Liver (tissue), 8 donors: ENCODE measurements at regions not wholly inside any gene's neighbourhood (a gene's known extent, or its start where the extent isn't known, plus 50 kb on each side); places are given as distances from the start of the nearest gene placed in this dataset.

Experiments used
- DNase-seq: peaks from one replicate; pipeline ENCODE4 v3.0.0-alpha.2; 2017; ENCODE audit warnings: low spot score
- H3K27ac ChIP-seq, 2 donors: one replicate each; pipeline ENCODE4 v1.7.0; 2013; ENCODE audit warnings: inconsistent platforms in 2 of 2, low read length in 2 of 2, control low read depth in 1 of 2, low read depth in 1 of 2, mild to moderate bottlenecking in 1 of 2
- H3K27me3 ChIP-seq, 4 donors: one replicate each; pipeline versions ENCODE4 v1.6.1 to v1.7.0; 2013; ENCODE audit warnings: low read length in 3 of 4, inconsistent platforms in 1 of 4, mild to moderate bottlenecking in 1 of 4, moderate library complexity in 1 of 4; ENCODE audit not compliant: control insufficient read depth in 4 of 4, insufficient read depth in 4 of 4
- H3K36me3 ChIP-seq, 4 donors: one replicate each; pipeline versions ENCODE4 v1.6.1 to v1.7.0; 2013; ENCODE audit warnings: low read length in 3 of 4, mild to moderate bottlenecking in 3 of 4, low read depth in 1 of 4, moderate library complexity in 1 of 4; ENCODE audit not compliant: control insufficient read depth in 4 of 4, insufficient read depth in 3 of 4
- H3K4me1 ChIP-seq, 4 donors: one replicate each; pipeline versions ENCODE4 v1.6.1 to v1.7.0; 2013; ENCODE audit warnings: low read length in 3 of 4, mild to moderate bottlenecking in 3 of 4, moderate library complexity in 1 of 4; ENCODE audit not compliant: control insufficient read depth in 4 of 4, insufficient read depth in 4 of 4
- H3K4me3 ChIP-seq, 3 donors: one replicate each; pipeline versions ENCODE4 v1.6.1 to v1.7.0; 2013; ENCODE audit warnings: low read length in 3 of 3, control low read depth in 1 of 3, low read depth in 1 of 3, mild to moderate bottlenecking in 1 of 3
- H3K9ac ChIP-seq, 2 donors: one replicate each; pipeline ENCODE4 v1.7.0; 2013; ENCODE audit warnings: low read length in 2 of 2, mild to moderate bottlenecking in 2 of 2, moderate library complexity in 2 of 2, control low read depth in 1 of 2, low read depth in 1 of 2
- H3K9me3 ChIP-seq, 4 donors: one replicate each; pipeline versions ENCODE4 v1.6.1 to v1.7.0; 2013; ENCODE audit warnings: low read length in 3 of 4; ENCODE audit not compliant: control insufficient read depth in 4 of 4
- CTCF ChIP-seq: fragments of 150-350 bp; IDR thresholded peaks from 2 replicates; pipeline ENCODE4 v1.5.1; 2017; ENCODE audit warnings: improper control_type of control experiment, low read depth, low read length; ENCODE audit not compliant: missing input control
- EGR1 ChIP-seq, 2 donors: IDR thresholded peaks; 2 replicates each; pipeline ENCODE4 v1.6.1; 2016 to 2018; ENCODE audit warnings: antibody characterized with exemption in 2 of 2, low read depth in 2 of 2
- FOXA2 ChIP-seq: IDR thresholded peaks from 2 replicates; pipeline ENCODE4 v1.6.1; 2016; ENCODE audit warnings: antibody characterized with exemption
- HNF4A ChIP-seq, 2 donors: conservative IDR thresholded peaks; 2 replicates each; pipeline ENCODE4 v1.6.1; 2016; ENCODE audit warnings: antibody characterized with exemption in 2 of 2, mild to moderate bottlenecking in 2 of 2
- JUND ChIP-seq, 2 donors: IDR thresholded peaks; 2 replicates each; pipeline ENCODE4 v1.6.1; 2016; ENCODE audit warnings: antibody characterized with exemption in 2 of 2
- MAX ChIP-seq: IDR thresholded peaks from 2 replicates; pipeline ENCODE4 v1.6.1; 2016; ENCODE audit warnings: antibody characterized with exemption
- NR2F2 ChIP-seq: IDR thresholded peaks from 2 replicates; pipeline ENCODE4 v1.6.1; 2016; ENCODE audit warnings: antibody characterized with exemption
- REST ChIP-seq: IDR thresholded peaks from 2 replicates; pipeline ENCODE4 v1.6.1; 2016; ENCODE audit warnings: antibody characterized with exemption, mild to moderate bottlenecking
- RXRA ChIP-seq, 2 donors: IDR thresholded peaks; 2 replicates each; pipeline ENCODE4 v1.6.1; 2017 to 2018; ENCODE audit warnings: antibody characterized with exemption in 2 of 2, mild to moderate bottlenecking in 1 of 2
- SP1 ChIP-seq: IDR thresholded peaks from 2 replicates; pipeline ENCODE4 v1.6.1; 2018; ENCODE audit warnings: antibody characterized with exemption, mild to moderate bottlenecking
- TAF1 ChIP-seq: conservative IDR thresholded peaks from 2 replicates; pipeline ENCODE4 v1.6.1; 2016; ENCODE audit warnings: antibody characterized with exemption, mild to moderate bottlenecking
- ZBTB33 ChIP-seq: IDR thresholded peaks from 2 replicates; pipeline ENCODE4 v1.6.1; 2016; ENCODE audit warnings: antibody characterized with exemption
- WGBS: extraction: QIAGEN DNeasy Blood & Tissue Kit; methylation state at CpG from one replicate; pipeline ENCODE4 v1.1.7; 2013; 5-methylcytosine and 5-hydroxymethylcytosine counted together
- donor health status: healthy.
- donor health status: healthy.
- donor health status: healthy.
- donor health status: healthy.
- donor health status: healthy.

- no peak for TF ChIP-seq TAF1
- no peak for TF ChIP-seq CTCF
- no peak for TF ChIP-seq FOXA2
- no peak for TF ChIP-seq NR2F2
- TF ChIP-seq EGR1 (IDR thresholded peaks at IDR 0.05; ENCODE audit: low read depth in 2 of 2), result no peak
- no peak for TF ChIP-seq MAX
- TF ChIP-seq ZBTB33, result no peak
- no peak for TF ChIP-seq REST
- no peak for TF ChIP-seq HNF4A (conservative IDR thresholded peaks at IDR 0.05)
- Histone ChIP-seq H3K36me3 (no peaks in the 10 kb centered on the region), H3K4me1 (peaks cover 3 to 35% (median 15%) of the 10 kb centered on the region in 4 donors), H3K27ac (no peak overlapping the region), H3K27me3 (no peaks in the 10 kb centered on the region), H3K9ac (no peak overlapping the region), H3K9me3 (no peaks in the 10 kb centered on the region), H3K4me3 (no peak overlapping the region)
- DNase-seq, result no peak
- 84% methylated on average over 4 of the region's 4 CpGs for WGBS
These were observed 197.1 kb upstream of the FOXN3 start for GRCh38 chr14:89614009-89614691.

GRCh38 chr14:89613260-89614008 is 196.4 kb upstream of the FOXN3 start:
- H3K4me1 ChIP-seq, result peaks cover 3 to 35% (median 15%) of the 10 kb centered on the region in 4 donors

More at GRCh38 chr14:89613260-89614008, 196.4 kb upstream of the FOXN3 start:
- Histone ChIP-seq H3K36me3 (no peaks in the 10 kb centered on the region), H3K27ac (no peak overlapping the region), H3K27me3 (no peaks in the 10 kb centered on the region), H3K9me3 (no peaks in the 10 kb centered on the region), H3K4me3 (no peak overlapping the region), H3K9ac (no peak overlapping the region)
- TF ChIP-seq ZBTB33, result no peak
- no peak for TF ChIP-seq NR2F2
- no peak for TF ChIP-seq SP1
- no peak for TF ChIP-seq RXRA (IDR thresholded peaks at IDR 0.05)
- TF ChIP-seq TAF1, result no peak
- TF ChIP-seq JUND (IDR thresholded peaks at IDR 0.05), result no peak
- no peak for DNase-seq
- WGBS, result 91% methylated on average over 5 of the region's 5 CpGs
